Loucy (cell line): ENCODE measurements at regions not wholly inside any gene's neighbourhood (a gene's known extent, or its start where the extent isn't known, plus 50 kb on each side); places are given as distances from the start of the nearest gene placed in this dataset.

Experiments
- CTCF ChIP-seq: fragments of 200-600 bp; sonication (generic); conservative IDR thresholded peaks from 2 replicates; pipeline ENCODE4 v1.5.1; 2014; ENCODE audit warnings: mild to moderate bottlenecking, antibody characterized with exemption, low read length
- EZH2phosphoT487 ChIP-seq: fragments of 200-600 bp; IDR thresholded peaks from 2 replicates; pipeline ENCODE4 v1.6.1; 2018; ENCODE audit warnings: antibody characterized with exemption, mild to moderate bottlenecking, moderate library complexity, borderline replicate concordance

GRCh38 chr3:113104357-113105092, 106.8 kb upstream of the BOC start:
- TF ChIP-seq CTCF (no peak), EZH2phosphoT487 (no peak)
